Activated CD4-positive, alpha-beta T cell treated with anti-CD3 and anti-CD28 coated beads, Interleukin-2, amount 10 ng/mL, durations not matched to agents 7 days and 5 days (primary cell): ENCODE measurements at regions not wholly inside any gene's neighbourhood (a gene's known extent, or its start where the extent isn't known, plus 50 kb on each side); places are given as distances from the start of the nearest gene placed in this dataset.
"Not testable (repeated sequence)": the region's sequence is repeated elsewhere in the genome, so short reads cannot be mapped to it uniquely, and the experiment has no call there.

Experiments used
- CTCF ChIA-PET: fragments of 350-600 bp; sonication (Branson Sonifier 250); formaldehyde crosslinking; loops from one replicate; lab custom pipeline; 2021; ENCODE audit warnings: antibody characterized with exemption; lab: Charles Lee
- POLR2A ChIA-PET: fragments of 350-600 bp; sonication (Branson Sonifier 250); formaldehyde crosslinking; loops from one replicate; lab custom pipeline; 2021; ENCODE audit warnings: antibody characterized with exemption; lab: Charles Lee
- DNase-seq: peaks from one replicate; pipeline ENCODE4 v3.0.0-alpha.2; 2020
- H3K27ac Mint-ChIP-seq: one replicate; pipeline ENCODE4 v1.8.0; 2021; ENCODE audit warnings: mild to moderate bottlenecking, moderate library complexity, mixed read lengths
- H3K27me3 Mint-ChIP-seq: one replicate; pipeline ENCODE4 v1.8.0; 2021; ENCODE audit warnings: mixed read lengths
- H3K36me3 Mint-ChIP-seq: one replicate; pipeline ENCODE4 v1.8.0; 2021; ENCODE audit warnings: low read depth, mixed read lengths
- H3K4me1 Mint-ChIP-seq: one replicate; pipeline ENCODE4 v1.8.0; 2021; ENCODE audit warnings: mixed read lengths
- H3K4me3 Mint-ChIP-seq: one replicate; pipeline ENCODE4 v1.8.0; 2021; ENCODE audit warnings: mild to moderate bottlenecking, moderate library complexity, mixed read lengths
- H3K9me3 Mint-ChIP-seq: one replicate; pipeline ENCODE4 v1.8.0; 2021; ENCODE audit warnings: mixed read lengths

GRCh38 chr3:144494651-144495050 lies 523.0 kb downstream of the DIPK2A start:
- not testable (repeated sequence) for DNase-seq

GRCh38 chr3:144496141-144496835 lies 524.7 kb downstream of the DIPK2A start:
- H3K4me3 Mint-ChIP-seq = no peak overlapping the region

More at GRCh38 chr3:144494651-144495050, 523.0 kb downstream of the DIPK2A start:
- H3K4me3 Mint-ChIP-seq, H3K9me3 Mint-ChIP-seq, POLR2A ChIA-PET, H3K4me1 Mint-ChIP-seq, H3K27ac Mint-ChIP-seq, H3K27me3 Mint-ChIP-seq, CTCF ChIA-PET, H3K36me3 Mint-ChIP-seq: not testable (repeated sequence)

GRCh38 chr3:144497452-144497851 lies 525.8 kb downstream of the DIPK2A start:
- ChIA-PET POLR2A (no interaction called here), CTCF (no interaction called here)
- no peak for DNase-seq
- H3K4me3 Mint-ChIP-seq = no peak overlapping the region
- H3K4me1 Mint-ChIP-seq = no peaks in the 10 kb centered on the region
- no peaks in the 10 kb centered on the region for H3K36me3 Mint-ChIP-seq
- H3K27me3 Mint-ChIP-seq = no peaks in the 10 kb centered on the region
- H3K27ac Mint-ChIP-seq = no peak overlapping the region
- no peaks in the 10 kb centered on the region for H3K9me3 Mint-ChIP-seq

More at GRCh38 chr3:144496141-144496835, 524.7 kb downstream of the DIPK2A start:
- POLR2A ChIA-PET = no interaction called here
- Mint-ChIP-seq H3K36me3 (no peaks in the 10 kb centered on the region), H3K9me3 (no peaks in the 10 kb centered on the region), H3K27ac (no peak overlapping the region), H3K4me1 (no peaks in the 10 kb centered on the region), H3K27me3 (no peaks in the 10 kb centered on the region)
- DNase-seq = no peak
- CTCF ChIA-PET = no interaction called here

DNA sequence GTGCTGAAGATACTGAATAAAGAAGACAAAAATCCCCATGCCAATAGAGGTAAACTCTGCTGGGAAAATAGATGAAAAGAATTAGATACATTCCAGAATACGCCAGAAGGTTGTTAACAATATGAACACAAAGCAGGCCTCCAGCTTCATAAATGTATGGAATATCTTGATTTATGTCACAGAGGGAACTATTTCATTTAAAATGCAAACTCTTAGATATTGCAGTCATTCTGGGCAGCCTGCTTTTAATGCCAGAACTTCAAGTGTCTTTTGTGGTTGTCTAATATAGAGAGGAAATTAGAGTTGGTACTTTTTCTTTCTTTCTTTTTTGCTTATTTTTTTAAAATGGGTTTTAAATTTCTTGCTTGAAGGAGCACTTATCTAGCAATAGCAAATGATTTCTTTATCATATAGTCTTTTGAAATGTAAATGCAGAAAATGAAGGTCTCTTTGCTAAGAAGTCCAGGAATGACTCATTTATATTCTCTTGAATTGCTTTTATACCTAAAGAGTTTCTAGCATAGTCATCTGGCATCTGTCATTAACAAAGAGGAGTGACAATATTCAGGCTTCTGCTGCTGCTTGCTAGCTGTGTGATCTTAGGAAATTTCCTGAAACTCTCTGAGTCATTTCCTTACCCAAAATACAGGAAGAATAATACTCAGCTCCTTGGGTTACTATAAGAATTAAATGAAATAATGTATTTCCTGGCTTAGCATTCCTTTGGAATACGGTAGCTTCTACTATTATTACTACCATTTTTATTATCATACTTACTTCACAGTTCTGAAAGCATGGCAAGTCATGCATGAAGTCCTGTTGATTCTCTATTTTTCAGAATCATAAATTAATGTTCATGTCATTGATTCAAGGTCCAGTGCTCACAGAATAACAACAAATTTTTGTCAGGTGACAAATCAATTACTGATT lies 527.6 kb downstream of the DIPK2A start:
- POLR2A ChIA-PET = no interaction called here
- no peaks in the 10 kb centered on the region for H3K36me3 Mint-ChIP-seq
- H3K27me3 Mint-ChIP-seq = no peaks in the 10 kb centered on the region
- no peak overlapping the region for H3K27ac Mint-ChIP-seq
- H3K4me1 Mint-ChIP-seq = no peaks in the 10 kb centered on the region
- H3K9me3 Mint-ChIP-seq = no peaks in the 10 kb centered on the region
- no peak overlapping the region for H3K4me3 Mint-ChIP-seq
- CTCF ChIA-PET = no interaction called here
- no peak for DNase-seq

DNA sequence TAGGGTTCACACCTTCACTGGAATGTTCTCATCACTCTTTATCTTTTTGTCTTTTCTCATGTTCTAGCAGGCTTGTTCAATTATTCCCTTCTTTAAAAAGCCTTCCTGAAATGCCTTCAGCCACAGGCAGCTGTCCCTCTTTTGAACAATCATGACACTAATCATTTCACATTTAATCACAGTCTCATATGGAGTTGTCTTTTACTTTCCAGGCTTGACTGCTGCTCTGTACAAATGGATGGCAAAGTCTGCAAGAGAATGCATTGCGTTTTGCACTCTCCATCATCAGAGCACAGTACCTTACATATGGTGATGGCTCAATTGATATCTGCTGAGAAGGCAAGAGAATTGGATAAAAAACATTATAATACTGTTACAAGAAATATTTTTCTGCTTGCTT lies 529.8 kb downstream of the DIPK2A start:
- CTCF ChIA-PET = no interaction called here
- Mint-ChIP-seq H3K9me3 (no peaks in the 10 kb centered on the region), H3K4me1 (no peaks in the 10 kb centered on the region), H3K27me3 (no peaks in the 10 kb centered on the region), H3K36me3 (no peaks in the 10 kb centered on the region), H3K4me3 (no peak overlapping the region), H3K27ac (no peak overlapping the region)
- no peak for DNase-seq
- POLR2A ChIA-PET = no interaction called here

GRCh38 chr3:144502402-144502801 lies 530.8 kb downstream of the DIPK2A start:
- no peaks in the 10 kb centered on the region for H3K4me1 Mint-ChIP-seq
- DNase-seq = no peak
- no peak overlapping the region for H3K4me3 Mint-ChIP-seq
- H3K27me3 Mint-ChIP-seq = no peaks in the 10 kb centered on the region
- POLR2A ChIA-PET = no interaction called here
- CTCF ChIA-PET = no interaction called here
- no peaks in the 10 kb centered on the region for H3K36me3 Mint-ChIP-seq
- H3K27ac Mint-ChIP-seq = no peak overlapping the region
- no peaks in the 10 kb centered on the region for H3K9me3 Mint-ChIP-seq

GRCh38 chr3:144506375-144506774 lies 534.8 kb downstream of the DIPK2A start:
- H3K36me3 Mint-ChIP-seq, DNase-seq, CTCF ChIA-PET, H3K4me3 Mint-ChIP-seq, H3K27me3 Mint-ChIP-seq, H3K4me1 Mint-ChIP-seq, H3K9me3 Mint-ChIP-seq, H3K27ac Mint-ChIP-seq, POLR2A ChIA-PET: not testable (repeated sequence)

- DNase-seq = no peak
- Mint-ChIP-seq H3K36me3 (no peaks in the 10 kb centered on the region), H3K4me3 (no peak overlapping the region), H3K27ac (no peak overlapping the region), H3K9me3 (no peaks in the 10 kb centered on the region), H3K27me3 (no peaks in the 10 kb centered on the region), H3K4me1 (no peaks in the 10 kb centered on the region)
- ChIA-PET POLR2A (no interaction called here), CTCF (no interaction called here)
Measured at GRCh38 chr3:144511346-144511745, 539.7 kb downstream of the DIPK2A start.

DNA sequence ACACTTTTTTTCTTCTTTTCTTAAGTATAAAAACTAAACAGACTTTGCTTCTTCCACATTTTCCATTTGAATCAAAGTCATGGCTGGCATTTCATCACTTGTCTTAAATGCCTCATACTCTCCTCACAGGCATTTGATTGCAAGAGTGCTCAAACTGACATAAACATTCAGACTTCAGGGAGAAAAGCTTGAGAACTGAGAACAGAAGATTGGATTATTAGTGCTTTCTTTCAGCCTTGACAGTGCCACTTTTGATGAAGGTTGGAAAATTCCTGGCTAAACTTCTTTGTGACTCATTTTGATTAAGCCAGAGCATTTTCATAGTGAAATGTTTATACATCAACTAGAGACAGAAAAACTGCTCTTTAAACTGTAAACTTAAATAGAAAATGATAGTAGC lies 544.4 kb downstream of the DIPK2A start:
- DNase-seq = no peak
- H3K36me3 Mint-ChIP-seq = no peaks in the 10 kb centered on the region
- no peaks in the 10 kb centered on the region for H3K4me1 Mint-ChIP-seq
- no peak overlapping the region for H3K27ac Mint-ChIP-seq
- no peak overlapping the region for H3K4me3 Mint-ChIP-seq
- H3K27me3 Mint-ChIP-seq = peaks cover 3% of the 10 kb centered on the region
- CTCF ChIA-PET = no interaction called here
- no peaks in the 10 kb centered on the region for H3K9me3 Mint-ChIP-seq
- POLR2A ChIA-PET = no interaction called here

- Mint-ChIP-seq H3K4me1 (no peaks in the 10 kb centered on the region), H3K4me3 (no peak overlapping the region), H3K36me3 (no peaks in the 10 kb centered on the region), H3K9me3 (no peaks in the 10 kb centered on the region), H3K27ac (no peak overlapping the region), H3K27me3 (peaks cover 3% of the 10 kb centered on the region)
- DNase-seq = no peak
- POLR2A ChIA-PET = no interaction called here
- CTCF ChIA-PET = no interaction called here
Measured at GRCh38 chr3:144516589-144516988, 545.0 kb downstream of the DIPK2A start.

DNA sequence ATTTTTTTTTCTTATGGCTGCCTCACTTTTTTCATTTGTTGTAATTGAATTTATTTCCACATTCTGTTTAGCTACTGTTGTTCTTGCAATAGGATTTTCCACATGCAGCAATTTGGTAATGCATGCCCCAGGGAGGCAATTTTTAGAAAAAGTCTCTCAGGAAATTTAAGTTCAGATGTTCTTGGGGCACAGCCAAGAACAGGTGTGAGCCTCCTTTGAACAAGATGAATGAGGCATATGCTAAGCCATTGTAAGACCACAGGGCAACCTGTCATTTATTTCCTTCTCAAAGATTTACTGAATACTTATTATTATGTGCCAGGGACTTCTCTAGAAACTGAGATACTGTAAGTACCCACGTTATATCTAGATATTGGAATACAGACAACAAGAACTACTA lies 549.5 kb downstream of the DIPK2A start:
- H3K27ac Mint-ChIP-seq = no peak overlapping the region
- POLR2A ChIA-PET = no interaction called here
- H3K27me3 Mint-ChIP-seq = peaks cover 3% of the 10 kb centered on the region
- no peak for DNase-seq
- no peak overlapping the region for H3K4me3 Mint-ChIP-seq
- CTCF ChIA-PET = no interaction called here
- H3K36me3 Mint-ChIP-seq = no peaks in the 10 kb centered on the region
- no peaks in the 10 kb centered on the region for H3K9me3 Mint-ChIP-seq
- H3K4me1 Mint-ChIP-seq = no peaks in the 10 kb centered on the region

- DNase-seq = no peak
- Mint-ChIP-seq H3K4me3 (no peak overlapping the region), H3K36me3 (no peaks in the 10 kb centered on the region), H3K27me3 (peaks cover 3% of the 10 kb centered on the region), H3K4me1 (no peaks in the 10 kb centered on the region), H3K9me3 (no peaks in the 10 kb centered on the region), H3K27ac (no peak overlapping the region)
- ChIA-PET CTCF (no interaction called here), POLR2A (no interaction called here)
Measured at GRCh38 chr3:144522456-144522855, 550.8 kb downstream of the DIPK2A start.

DNA sequence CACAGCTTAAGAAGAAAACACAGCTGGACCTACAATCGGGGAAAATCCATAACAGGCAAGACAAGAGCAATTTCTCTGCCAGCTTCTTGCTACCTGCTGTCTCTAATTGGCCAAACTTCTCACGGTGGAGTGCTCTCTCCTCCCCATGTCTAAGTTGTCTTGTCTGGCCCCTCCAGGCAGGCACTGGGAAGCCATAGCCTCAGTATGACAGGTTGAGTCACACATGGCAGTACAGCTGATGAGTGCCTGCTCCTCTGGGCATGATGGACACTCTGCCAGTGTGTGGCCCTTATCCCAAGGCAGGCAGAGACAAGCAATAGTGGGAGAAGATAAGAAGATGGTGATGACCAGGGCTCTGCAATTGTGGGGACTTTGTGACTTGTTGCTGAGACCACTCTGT lies 551.8 kb downstream of the DIPK2A start:
- Mint-ChIP-seq H3K4me3 (no peak overlapping the region), H3K4me1 (no peaks in the 10 kb centered on the region)
- POLR2A ChIA-PET = no interaction called here

More for the DNA sequence above, 551.8 kb downstream of the DIPK2A start:
- Mint-ChIP-seq H3K27me3 (no peaks in the 10 kb centered on the region), H3K27ac (no peak overlapping the region), H3K9me3 (no peaks in the 10 kb centered on the region), H3K36me3 (no peaks in the 10 kb centered on the region)
- DNase-seq = no peak
- CTCF ChIA-PET = no interaction called here
